Uterus (tissue), 3 donors: ENCODE measurements at regions not wholly inside any gene's neighbourhood (a gene's known extent, or its start where the extent isn't known, plus 50 kb on each side); places are given as distances from the start of the nearest gene placed in this dataset.
"Not testable (repeated sequence)": the region's sequence is repeated elsewhere in the genome, so short reads cannot be mapped to it uniquely, and the experiment has no call there.

Experiments
- DNase-seq, 2 donors: peaks; one replicate each; pipeline ENCODE4 v3.0.0-alpha.2; 2019 to 2020
- H3K27ac ChIP-seq, 2 donors: fragments of 200-600 bp; sonication (generic); 1 replicate in 1 of 2; 2 replicates in 1 of 2; pipeline ENCODE4 v1.5.1; 2016 to 2018
- H3K27me3 ChIP-seq, 2 donors: fragments of 200-600 bp; sonication (generic); one replicate each; pipeline ENCODE4 v1.5.1; 2018 to 2019; ENCODE audit warnings: control low read depth in 1 of 2
- H3K36me3 ChIP-seq, 2 donors: fragments of 200-600 bp; sonication (generic); one replicate each; pipeline ENCODE4 v1.5.1; 2019; ENCODE audit warnings: control low read depth in 1 of 2
- H3K4me1 ChIP-seq, 2 donors: fragments of 200-600 bp; sonication (generic); one replicate each; pipeline ENCODE4 v1.5.1; 2018 to 2019; ENCODE audit warnings: control low read depth in 1 of 2
- H3K4me3 ChIP-seq, 2 donors: fragments of 200-600 bp; sonication (generic); 1 replicate in 1 of 2; 2 replicates in 1 of 2; pipeline ENCODE4 v1.5.1; 2018 to 2019; ENCODE audit warnings: mild to moderate bottlenecking in 1 of 2
- H3K9me3 ChIP-seq, 2 donors: fragments of 200-600 bp; sonication (generic); one replicate each; pipeline ENCODE4 v1.5.1; 2019; ENCODE audit warnings: control low read depth in 1 of 2
- POLR2A ChIP-seq, 2 donors: fragments of 450-650 bp; IDR thresholded peaks; one replicate each; pipeline ENCODE4 v1.6.1; 2016; ENCODE audit warnings: antibody characterized with exemption in 2 of 2, mild to moderate bottlenecking in 1 of 2, moderate library complexity in 1 of 2
- intact Hi-C: fragments of 100-400 bp; cut with DNase I; formaldehyde crosslinking; loops from one replicate; pipeline ENCODE4 v1.15.1; 2023; ENCODE audit warnings: low total_unique reads
- TF ChIP-seq, protein P1 (sequence below), 4 experiments: fragments of 200-600 bp in 2 of 4; fragments of 450-650 bp in 2 of 4; sonication (generic) in 2 of 4; IDR thresholded peaks; one replicate each; pipeline ENCODE4 v1.5.1; 2016 to 2019; ENCODE audit warnings: antibody characterized with exemption in 4 of 4, mild to moderate bottlenecking in 2 of 4, moderate library complexity in 1 of 4
- donor health status: DM: yes; HTN: yes; CAD: no.

DNA sequence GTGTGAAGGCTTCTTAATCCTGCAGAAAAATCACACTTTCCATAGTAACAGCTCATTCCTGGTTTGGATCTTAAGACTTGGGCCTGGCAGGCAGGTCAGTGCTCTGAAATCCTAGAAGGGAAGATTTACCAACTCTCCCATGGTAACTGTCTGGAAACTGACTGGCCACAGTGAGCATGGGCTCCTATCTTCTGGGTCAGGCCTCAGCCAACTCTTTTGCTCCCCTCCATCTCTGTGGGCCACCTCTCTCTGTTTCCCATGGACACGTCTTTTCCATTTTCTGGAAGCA, 86.7 kb downstream of the ACAA2 start:
- Histone ChIP-seq H3K4me1 (no peaks in the 10 kb centered on the region), H3K36me3 (no peaks in the 10 kb centered on the region), H3K27ac (peak overlapping the region; percentile 11 to 13), H3K4me3 (no peak overlapping the region), H3K9me3 (no peaks in the 10 kb centered on the region), H3K27me3 (no peaks in the 10 kb centered on the region)
- intact Hi-C loops, result no loop called here
- no peak for DNase-seq
- TF ChIP-seq POLR2A (IDR thresholded peaks at IDR 0.05), result no peak
- TF ChIP-seq, protein P1, sequence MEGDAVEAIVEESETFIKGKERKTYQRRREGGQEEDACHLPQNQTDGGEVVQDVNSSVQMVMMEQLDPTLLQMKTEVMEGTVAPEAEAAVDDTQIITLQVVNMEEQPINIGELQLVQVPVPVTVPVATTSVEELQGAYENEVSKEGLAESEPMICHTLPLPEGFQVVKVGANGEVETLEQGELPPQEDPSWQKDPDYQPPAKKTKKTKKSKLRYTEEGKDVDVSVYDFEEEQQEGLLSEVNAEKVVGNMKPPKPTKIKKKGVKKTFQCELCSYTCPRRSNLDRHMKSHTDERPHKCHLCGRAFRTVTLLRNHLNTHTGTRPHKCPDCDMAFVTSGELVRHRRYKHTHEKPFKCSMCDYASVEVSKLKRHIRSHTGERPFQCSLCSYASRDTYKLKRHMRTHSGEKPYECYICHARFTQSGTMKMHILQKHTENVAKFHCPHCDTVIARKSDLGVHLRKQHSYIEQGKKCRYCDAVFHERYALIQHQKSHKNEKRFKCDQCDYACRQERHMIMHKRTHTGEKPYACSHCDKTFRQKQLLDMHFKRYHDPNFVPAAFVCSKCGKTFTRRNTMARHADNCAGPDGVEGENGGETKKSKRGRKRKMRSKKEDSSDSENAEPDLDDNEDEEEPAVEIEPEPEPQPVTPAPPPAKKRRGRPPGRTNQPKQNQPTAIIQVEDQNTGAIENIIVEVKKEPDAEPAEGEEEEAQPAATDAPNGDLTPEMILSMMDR (IDR thresholded peaks at IDR 0.05), result no peak

DNA sequence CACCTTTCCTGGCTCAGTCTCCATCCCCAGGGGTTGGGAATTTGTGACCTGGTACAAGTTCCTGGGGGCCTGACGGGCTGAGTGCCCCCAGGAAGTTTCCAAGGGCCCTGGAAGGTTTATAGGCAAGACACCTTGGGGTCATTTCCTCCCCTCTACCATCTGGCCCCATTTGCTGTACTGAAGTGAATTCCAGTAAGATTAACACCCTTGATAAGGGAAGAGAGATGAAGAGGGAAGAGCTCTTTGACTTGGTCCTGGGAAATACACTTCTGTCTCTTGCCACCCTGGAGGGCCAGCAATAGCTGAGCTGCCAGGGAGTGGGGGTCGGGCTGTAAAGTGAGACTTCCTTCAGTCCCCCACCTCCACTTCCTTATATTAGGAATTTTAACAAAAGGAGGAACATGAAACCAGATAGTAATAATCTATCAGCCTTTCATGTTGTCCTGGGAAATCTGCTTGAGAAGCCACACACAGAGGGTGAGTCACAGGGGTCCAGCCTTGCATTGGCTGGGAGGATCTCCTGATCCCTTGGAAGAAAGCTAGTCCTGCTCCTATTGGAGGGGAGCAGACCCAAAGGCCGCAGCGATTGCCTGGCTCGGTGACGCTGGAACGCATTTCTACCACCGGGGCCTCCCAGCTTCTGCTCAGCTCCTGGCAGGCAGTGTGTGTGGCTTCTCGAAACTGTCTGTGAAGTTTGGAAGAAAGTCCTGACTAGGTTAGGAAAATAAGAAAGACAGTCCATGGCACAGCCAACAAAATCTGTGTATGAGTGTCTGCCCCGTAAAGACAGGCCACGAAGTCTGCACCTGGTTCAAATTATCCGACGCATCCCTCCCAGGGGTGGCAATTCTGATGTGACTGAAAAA, 87.3 kb downstream of the ACAA2 start:
- H3K9me3 ChIP-seq, result no peaks in the 10 kb centered on the region
- DNase-seq, result peak; percentile 56 to 69
- H3K4me3 ChIP-seq, result no peak overlapping the region
- H3K36me3 ChIP-seq, result no peaks in the 10 kb centered on the region
- H3K27me3 ChIP-seq, result no peaks in the 10 kb centered on the region
- peak overlapping the region; percentile 11 to 13 for H3K27ac ChIP-seq
- intact Hi-C loops, result no loop called here
- TF ChIP-seq, protein P1 (IDR thresholded peaks at IDR 0.05), result no peak
- no peak for TF ChIP-seq POLR2A (IDR thresholded peaks at IDR 0.05)
- H3K4me1 ChIP-seq, result no peaks in the 10 kb centered on the region

DNA sequence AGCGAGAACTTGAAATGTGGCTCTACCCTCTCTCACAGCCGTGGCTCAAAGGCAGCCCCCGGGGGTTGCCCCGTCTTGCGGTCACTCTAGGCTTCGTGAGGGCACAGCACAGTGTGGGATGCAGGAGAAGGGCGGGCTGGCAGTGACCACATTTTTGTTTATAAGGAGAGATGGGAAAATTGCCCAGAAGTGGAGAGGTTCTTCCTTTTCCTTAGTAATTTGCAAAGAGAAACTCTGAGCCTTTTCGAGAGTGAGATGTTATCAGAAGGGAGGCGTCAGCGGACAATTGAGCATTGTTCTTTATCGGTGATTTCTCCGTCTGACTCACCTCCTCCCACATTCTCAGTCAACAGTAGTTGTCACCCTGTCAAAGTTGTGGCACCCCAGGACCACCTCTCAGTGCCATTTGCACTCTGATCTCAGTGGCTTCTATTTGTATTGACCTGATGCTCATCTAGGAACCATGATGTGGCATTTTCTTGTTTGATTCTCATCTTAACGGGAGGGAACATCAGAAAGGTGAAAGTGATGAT, 89.6 kb downstream of the ACAA2 start:
- H3K27ac ChIP-seq, result no peak overlapping the region
- no peak overlapping the region for H3K4me3 ChIP-seq
- no peaks in the 10 kb centered on the region for H3K4me1 ChIP-seq
- TF ChIP-seq, protein P1 (IDR thresholded peaks at IDR 0.05), result no peak
- no peak for DNase-seq
- intact Hi-C loops, result no loop called here
- no peaks in the 10 kb centered on the region for H3K9me3 ChIP-seq
- H3K27me3 ChIP-seq, result no peaks in the 10 kb centered on the region
- no peaks in the 10 kb centered on the region for H3K36me3 ChIP-seq

DNA sequence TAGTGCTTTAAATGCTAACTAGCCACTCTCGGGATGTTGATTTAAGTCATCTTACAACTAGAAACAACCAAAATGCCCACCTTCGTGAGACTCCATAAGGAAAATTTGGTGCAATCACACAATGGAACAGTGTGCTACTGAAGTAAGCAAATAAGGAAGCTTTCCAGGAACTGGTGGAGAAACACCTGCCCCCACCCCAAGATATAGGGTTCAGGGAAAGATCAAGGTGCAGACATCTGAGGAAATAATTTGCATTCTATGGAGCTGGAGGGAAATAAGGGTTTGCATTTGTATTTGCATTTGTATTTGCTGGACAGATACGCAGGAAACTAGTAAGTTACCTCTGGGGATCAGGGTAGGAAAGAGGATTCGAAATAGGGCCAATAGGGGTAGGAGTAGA, 90.9 kb downstream of the ACAA2 start:
- Histone ChIP-seq H3K4me1 (no peaks in the 10 kb centered on the region), H3K36me3 (no peaks in the 10 kb centered on the region), H3K4me3 (no peak overlapping the region), H3K27ac (no peak overlapping the region), H3K27me3 (no peaks in the 10 kb centered on the region), H3K9me3 (no peaks in the 10 kb centered on the region)
- DNase-seq, result no peak
- TF ChIP-seq POLR2A (IDR thresholded peaks at IDR 0.05), result no peak
- TF ChIP-seq, protein P1 (IDR thresholded peaks at IDR 0.05), result no peak
- intact Hi-C loops, result no loop called here

DNA sequence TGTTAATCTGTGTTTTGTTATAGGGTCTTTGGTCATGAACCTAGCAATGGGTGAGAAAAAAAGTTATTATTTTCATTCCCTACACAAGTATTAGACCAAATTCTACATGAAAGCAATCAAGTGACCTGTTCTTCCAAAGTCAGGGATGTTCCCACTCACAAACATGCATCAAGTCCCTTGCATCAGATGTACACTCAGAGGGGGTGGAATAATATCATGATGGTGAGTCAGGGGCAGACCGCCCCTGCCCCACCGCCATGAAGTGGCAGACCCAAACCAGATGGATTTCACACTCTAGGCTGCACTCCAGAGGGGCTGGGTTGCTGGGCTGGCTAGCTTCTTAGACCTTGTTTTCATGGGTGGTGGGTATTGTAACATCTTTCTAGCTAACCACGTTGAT, 91.4 kb downstream of the ACAA2 start:
- intact Hi-C loops, result no loop called here
- H3K4me3 ChIP-seq, result no peak overlapping the region
- H3K9me3 ChIP-seq, result no peaks in the 10 kb centered on the region
- no peaks in the 10 kb centered on the region for H3K27me3 ChIP-seq
- H3K27ac ChIP-seq, result no peak overlapping the region
- no peaks in the 10 kb centered on the region for H3K4me1 ChIP-seq
- TF ChIP-seq POLR2A (IDR thresholded peaks at IDR 0.05), result no peak
- TF ChIP-seq, protein P1 (IDR thresholded peaks at IDR 0.05), result no peak
- no peaks in the 10 kb centered on the region for H3K36me3 ChIP-seq
- DNase-seq, result no peak

DNA sequence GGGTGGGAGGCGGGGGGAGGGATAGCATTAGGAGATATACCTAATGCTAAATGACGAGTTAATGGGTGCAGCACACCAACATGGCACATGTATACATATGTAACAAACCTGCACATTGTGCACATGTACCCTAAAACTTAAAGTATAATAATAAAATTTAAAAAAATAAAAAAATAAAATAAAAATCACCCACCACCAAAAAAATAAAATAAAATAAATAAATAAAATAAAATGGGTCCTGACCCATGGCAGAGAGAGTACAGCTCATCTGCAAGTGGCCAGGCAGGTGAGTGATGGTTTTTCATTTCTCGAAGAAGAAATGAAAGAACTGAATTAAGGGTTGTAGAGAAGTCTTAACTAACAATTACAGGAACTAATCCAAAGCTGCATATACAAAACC, 92.4 kb downstream of the ACAA2 start:
- H3K36me3 ChIP-seq, H3K27ac ChIP-seq, H3K4me1 ChIP-seq, H3K27me3 ChIP-seq, H3K9me3 ChIP-seq, DNase-seq, H3K4me3 ChIP-seq, intact Hi-C loops: not testable (repeated sequence)
